ENCODE measurements at regions not wholly inside any gene's neighbourhood (a gene's known extent, or its start where the extent isn't known, plus 50 kb on each side); places are given as distances from the start of the nearest gene placed in this dataset.
"Not testable (repeated sequence)": the region's sequence is repeated elsewhere in the genome, so short reads cannot be mapped to it uniquely, and the experiment has no call there.

DNA sequence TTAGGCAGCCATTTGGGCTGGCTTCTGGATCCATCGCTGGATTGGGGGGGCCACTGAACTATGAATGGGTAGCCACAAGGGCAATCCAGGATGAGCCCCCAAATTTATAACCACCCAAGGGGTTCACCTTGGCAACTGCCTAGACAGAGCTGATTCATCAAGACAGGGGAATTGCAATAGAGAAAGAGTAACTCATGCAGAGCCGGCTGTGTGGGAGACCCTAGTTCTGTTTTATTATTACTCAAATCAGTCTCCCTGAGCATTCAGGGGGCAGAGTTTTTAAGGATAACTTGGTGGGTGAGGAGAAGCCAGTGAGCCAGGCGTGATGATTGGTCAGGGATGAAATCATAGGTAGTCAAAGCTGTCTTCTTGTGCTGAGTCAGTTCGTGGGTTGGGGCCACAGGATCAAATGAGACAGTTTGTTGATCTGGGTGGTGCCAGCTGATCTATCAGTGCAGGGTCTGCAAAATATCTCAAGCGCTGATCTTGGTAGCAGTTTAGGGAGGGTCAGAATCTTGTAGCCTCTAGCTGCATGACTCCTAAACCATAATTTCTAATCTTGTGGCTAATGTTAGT is 57.9 kb downstream of the DNAJB9 start:
- DNase-seq = no peak

DNA sequence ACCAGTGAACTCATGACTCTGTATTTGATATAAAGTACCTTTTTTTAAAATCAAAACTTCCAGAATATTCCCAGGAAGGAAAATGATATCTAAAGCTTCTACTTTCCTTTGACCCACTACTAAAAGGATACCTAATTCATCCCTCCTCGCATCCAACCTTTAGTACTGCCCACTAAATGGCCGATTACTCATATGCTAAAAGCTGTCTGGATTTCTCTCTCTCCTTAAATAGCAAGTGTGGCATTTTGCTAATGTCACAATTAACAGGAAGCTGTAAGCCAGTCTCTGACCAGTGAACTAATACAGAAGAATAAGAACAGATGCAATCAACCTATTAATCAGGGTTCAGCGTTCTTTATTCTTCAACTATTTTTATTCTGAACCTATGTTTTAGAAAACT is 59.0 kb downstream of the DNAJB9 start:
- no peak for DNase-seq

DNA sequence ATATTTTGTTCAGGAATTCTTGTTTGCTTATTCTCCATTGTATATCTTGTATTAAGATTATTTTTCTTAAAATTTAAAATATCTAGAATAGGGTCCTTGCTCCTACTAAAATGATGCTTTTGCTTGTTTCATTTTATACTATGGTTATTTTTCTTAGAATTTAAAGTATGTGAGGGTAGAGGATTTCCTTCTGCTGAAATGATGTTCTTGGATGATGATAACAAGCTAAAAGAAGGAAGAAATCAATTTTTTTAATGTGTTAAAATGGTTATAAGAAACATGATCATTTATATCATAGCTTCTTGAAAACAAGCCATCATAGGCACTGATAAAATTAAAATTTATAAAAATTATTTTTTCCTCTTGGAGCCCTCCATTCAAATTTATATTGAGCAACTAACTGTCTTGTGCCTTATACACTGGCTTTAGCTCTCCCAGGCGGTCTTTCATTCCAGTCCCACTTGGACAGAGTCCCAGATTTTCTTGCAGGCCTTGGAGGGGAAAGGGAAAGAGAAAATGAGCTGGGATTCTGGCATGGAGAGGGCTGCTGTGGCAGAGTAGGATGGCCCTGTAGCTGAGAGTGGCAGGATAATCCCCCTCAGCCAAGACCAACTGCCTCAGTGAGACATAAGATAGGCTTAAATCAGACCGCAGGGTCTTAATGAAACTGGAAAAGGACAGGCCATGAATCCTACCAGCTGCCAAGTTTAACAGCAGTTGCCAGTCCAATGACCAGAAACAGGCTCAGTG is 60.2 kb downstream of the DNAJB9 start:
- DNase-seq = no peak

DNA sequence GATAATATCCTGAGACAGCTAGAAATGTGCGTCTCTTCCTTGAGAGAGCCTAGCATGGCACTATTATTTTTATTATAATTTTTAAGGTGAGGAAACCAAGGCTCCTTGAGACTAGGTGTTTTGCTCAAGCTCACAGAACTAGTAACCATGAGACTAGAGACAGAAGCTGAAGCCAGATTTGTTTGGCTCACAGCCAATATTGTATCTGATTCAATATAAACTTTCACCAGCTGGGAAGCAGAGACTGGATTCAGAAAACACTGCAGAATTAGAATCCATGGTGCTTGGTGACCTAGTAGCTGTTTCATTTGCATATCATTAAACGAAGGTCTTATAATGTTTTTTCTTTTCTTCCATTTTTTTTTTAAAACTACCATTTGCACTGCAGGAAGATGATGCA is 64.4 kb downstream of the DNAJB9 start:
- DNase-seq = no peak

DNA sequence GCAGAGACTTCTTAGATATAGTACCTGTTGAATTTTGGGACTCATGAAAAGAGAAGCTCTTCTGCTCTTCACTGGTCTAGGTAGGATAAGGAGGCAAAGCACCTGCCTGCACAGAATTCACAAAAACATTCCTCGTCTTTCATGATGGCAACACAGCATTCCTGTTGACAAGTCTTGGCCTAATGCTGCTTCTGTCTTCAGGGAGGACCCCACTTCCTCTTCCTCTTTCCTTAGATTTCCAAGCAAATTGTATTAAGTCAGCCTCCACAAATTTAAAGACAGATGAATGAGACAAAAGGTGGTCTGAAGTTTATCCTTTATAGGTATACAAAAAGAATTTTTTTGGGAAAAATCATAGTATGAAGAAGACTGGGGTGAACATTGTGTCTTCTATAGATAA is 64.9 kb downstream of the DNAJB9 start:
- no peak for DNase-seq

DNA sequence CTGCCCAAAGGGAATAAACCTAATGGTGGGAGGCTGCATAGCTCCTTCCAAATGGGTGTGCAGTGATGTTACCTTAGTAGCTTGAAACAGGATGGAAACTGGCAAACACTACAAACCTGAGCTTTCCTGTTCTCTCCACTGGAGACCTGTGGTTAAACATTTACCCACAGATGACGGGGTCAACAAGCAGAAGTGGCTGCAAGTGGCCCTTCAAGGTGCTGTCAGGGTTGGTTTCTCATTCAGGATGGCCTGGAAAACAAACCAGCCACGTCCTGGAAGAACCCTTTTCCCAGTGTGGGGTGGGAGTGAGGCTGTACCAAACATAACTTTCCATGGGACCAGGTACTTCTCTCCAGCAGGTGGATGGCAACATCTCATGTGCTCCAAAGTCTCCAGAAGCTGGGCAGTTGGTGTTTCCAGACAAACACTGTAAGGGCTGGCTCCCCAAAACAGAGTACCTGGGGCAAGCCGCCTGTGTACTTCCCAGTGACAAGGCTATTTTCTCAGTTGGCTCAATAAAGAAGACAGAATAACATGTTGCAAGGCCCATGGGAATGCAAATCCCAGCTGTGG is 67.5 kb downstream of the DNAJB9 start:
- DNase-seq = no peak

DNA sequence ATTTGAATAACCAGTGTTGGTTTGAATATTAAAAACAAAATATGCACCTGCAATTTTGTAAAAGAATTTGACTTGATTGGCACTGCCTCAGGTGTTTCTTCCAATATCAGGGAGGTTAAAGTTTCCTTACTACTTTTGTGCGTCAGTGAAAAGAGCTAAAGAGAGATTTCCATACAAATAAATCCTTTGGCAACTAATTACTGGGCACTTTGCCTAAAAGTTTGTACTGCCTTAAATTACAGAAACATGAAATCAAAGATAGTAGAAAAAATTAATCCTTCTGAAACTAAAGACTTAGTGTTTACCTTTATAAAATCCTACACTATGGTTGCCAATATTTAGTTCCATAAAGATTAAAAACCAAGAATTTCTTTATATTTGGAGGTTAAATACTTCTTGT is 72.5 kb downstream of the DNAJB9 start:
- DNase-seq = no peak

DNA sequence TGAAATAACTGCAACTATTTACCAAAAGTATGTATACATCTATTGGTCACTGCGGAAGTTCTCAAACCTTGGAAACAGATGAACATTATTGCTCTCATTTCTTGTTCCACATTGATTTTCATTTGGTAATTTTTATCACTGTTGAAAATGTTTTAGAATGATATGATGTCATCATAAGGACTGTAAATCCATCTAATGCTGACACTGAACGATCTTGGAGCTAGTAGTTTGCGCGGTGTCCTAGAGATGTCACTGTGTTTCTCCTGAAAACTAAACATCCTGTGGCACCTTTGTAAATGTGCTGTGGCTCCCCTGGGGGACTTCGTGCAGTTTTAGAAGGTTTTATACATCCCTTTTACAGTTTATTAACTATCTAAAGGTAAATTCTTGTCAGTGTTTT is 73.5 kb downstream of the DNAJB9 start:
- no peak for DNase-seq

DNA sequence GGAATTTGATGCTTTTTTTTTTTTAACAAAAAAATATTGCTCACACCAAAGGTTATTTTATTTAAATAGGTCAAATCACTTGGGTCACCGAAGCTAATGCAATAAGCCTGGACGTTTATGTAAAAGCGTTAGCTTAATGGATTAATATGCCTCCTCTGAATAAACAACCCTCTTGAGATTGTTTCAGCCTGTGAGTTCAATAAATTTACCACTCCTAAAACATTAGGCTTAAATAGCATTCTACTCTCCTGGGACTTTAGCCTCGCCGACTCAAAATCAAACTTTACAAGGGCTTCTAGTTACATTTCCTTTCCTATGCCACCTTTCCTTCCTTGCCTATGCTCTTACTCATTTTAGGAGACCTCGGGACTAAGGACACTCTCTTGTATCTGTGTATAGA is 79.3 kb downstream of the DNAJB9 start:
- no peak for DNase-seq

DNA sequence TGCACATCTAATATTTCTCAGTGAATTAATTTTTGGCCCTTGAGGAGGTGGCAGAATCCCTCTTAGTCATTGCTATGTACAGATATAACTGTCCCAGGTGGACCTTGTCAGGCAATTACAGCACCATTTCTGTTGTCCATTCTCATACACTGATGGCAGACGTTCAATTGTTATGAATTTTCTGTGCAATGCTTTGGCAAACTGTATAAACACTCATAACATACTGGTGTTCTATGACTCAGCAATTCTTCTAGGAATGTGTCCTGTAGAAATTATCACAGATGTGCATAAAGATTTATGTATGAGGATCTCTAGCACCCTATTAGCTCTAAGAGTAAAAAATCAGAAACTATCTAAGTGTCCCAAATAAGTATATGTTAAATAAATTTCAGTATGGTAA is 80.8 kb downstream of the DNAJB9 start:
- no peak for DNase-seq

DNA sequence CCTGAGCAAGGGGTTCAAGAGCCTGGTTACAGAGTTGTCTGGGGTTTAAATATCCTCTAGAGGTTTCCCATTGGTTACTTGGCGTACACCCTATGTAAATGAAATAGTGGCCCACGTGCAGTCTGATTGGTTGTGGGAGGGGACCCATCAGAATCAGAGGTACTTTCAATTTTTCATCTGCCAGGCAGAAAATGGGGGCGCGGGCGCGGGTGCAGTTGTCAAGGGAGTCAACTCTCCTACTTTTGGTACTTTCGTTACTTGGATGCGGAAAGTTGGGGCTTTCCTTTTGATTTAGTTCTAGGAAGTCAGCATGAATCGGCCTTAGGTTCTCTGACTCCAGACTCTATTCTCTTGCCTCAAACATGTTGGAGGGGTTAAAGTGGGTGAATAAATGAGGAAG is 83.2 kb downstream of the DNAJB9 start:
- DNase-seq = no peak

DNA sequence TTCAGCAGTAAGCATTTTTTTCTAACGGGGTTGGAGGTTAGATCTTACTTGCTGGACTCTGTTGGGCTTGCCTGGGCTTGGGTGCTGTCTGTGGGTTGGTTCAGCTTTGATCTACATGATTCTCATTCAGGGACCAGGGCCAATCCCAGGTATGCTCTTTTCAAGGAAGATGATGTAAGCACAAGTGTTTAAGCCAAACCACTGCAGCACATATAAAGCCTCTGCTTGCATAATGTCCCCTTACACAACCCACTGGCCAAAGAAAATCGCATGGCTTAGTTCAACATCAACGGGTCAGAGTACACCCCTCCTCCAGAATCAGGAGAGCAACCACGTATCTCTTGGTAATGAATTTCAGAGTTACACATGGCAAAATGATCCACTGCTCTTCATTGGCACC is 83.9 kb downstream of the DNAJB9 start:
- no peak for DNase-seq

DNA sequence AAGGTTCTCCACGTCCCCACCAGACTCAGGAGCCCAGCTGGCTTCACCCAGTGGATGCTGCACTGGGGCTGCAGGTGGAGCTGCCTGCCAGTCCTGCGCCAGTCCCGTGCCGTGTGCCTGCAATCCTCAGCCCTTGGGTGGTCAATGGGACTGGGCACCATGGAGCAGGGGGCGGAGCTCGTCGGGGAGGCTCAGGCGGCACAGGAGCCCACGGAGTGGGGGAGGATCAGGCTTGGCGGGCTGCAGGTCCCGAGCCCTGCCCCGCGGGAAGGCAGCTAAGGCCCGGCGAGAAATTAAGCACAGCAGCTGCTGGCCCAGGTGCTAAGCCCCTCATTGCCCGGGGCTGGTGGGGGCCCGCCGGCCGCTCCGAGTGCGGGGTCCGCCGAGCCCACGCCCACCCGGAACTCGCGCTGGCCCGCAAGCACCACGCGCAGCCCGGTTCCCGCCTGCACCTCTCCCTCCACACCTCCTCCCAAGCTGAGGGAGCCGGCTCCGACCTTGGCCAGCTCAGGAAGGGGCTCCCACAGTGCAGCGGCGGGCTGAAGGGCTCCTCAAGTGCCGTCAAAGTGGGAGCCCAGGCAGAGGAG is 87.6 kb downstream of the DNAJB9 start:
- DNase-seq = not testable (repeated sequence)

DNA sequence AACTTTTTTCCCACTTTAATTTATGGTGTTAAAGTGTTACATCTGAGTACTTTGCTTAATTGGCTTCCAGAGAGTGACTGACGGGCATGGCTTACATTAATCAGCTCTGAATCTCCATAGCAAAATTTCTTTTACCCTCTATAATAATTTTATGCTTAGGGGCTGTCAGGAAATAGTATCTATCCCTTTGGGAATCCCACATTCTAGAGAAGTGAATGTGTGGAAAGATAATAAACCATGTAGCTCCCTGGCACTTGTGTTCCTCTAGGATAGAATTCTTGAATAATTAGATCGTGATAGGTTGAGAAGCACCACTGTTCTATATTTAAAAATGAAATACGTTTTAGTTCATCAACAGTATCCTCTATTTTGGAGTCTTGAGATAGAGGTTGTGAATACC is 89.6 kb downstream of the DNAJB9 start:
- no peak for DNase-seq

DNA sequence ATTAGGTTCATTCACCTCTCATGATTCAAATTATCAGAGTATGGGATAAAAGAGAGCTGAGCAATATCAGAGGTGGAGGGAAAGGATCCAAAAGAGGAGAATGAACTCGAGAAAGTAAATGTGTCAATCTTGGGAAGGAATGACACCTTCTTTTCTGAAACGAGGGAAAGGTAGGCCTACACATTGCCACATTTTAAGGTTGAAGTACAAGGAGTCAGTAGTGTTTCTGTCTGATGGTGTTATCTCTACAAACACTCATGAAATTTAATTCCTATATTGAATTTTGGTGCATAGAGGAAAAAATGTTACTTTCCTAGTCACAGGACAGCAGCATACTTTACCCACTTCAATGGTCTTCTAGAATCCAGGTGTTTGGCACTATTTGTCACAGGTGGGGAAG is 90.2 kb downstream of the DNAJB9 start:
- DNase-seq = no peak

DNA sequence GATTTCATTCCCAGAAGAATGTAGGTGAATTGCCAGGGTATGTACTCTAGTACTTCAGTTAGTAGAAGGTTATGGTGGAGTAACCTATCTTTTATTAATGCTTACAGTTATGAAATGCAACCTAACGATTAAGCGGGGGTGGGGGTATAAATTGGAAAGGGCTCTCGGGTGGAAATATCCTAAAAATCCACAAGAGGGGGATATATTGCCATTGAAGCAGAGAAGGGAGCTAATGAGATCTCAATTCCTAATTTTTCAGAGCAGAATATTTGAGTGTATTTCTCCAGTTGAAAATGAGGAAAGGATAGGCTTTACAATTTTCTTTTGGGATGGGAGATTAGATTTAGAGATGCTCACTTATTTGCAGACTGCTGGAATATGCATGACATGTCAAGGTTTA is 90.8 kb downstream of the DNAJB9 start:
- no peak for DNase-seq

DNA sequence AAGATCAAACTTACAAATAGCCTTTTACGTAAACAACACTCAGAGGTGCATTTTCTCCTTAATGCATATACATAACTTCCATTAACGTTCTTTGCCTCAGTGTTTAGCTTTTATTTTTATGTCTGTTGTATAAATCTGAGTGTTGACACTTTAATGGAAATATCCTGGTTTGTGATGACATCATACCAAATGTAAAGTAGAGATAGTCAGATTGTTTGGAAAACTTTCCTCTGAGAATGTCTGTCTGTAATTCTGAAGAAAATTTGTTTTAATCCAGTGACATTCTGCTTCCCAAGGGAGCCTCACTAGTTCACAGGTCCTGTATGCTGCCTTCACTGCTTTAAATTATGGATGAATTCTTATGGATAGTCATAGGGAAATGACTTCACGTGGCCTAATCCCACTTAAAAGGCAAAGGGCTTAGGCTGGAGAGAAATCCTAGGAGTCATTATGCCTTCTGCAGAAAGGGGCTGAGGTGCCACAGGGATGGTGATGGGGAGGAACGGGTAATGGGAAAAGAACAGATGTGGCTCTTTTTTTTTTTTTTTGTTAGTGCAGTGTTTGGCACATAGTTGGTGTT is 93.2 kb downstream of the DNAJB9 start:
- DNase-seq = no peak

DNA sequence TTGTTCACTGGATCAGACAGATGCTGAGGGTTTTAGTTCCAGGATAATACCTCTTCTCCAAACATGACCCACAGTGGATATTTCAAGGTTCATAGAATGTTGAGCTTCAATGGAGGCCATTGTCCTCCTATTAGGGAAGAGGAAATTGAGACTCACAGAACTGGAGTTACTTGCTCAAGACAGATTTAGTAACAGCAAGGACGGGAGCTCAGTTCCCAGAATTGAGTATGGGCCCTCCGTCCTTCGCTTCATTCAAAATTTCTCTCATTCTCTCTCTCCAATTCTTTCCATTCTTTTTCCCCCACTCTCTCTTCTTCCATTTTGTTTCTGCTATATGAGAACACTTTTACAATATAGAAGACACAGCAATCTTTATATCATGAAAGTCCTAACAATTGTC is 94.0 kb downstream of the DNAJB9 start:
- DNase-seq = no peak

DNA sequence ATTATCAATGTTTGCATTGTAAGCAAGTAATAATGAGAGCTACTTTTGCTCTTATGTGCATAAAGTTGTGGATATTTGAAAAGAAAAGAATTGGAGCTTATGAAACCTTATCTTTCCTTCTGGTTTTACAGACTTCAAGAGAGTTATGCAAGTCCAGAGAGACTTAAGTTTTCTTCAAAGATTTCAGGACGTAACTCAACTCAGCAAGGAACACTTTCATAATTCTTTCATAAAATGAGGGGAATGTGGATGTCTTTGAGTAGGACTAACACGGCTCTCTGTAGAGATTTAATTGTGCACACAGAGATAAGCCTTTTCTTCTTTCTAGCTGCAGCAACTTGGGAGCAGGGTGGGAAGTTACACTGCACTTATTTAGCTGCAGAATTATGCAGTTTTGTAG is 97.5 kb downstream of the DNAJB9 start:
- DNase-seq = no peak

DNA sequence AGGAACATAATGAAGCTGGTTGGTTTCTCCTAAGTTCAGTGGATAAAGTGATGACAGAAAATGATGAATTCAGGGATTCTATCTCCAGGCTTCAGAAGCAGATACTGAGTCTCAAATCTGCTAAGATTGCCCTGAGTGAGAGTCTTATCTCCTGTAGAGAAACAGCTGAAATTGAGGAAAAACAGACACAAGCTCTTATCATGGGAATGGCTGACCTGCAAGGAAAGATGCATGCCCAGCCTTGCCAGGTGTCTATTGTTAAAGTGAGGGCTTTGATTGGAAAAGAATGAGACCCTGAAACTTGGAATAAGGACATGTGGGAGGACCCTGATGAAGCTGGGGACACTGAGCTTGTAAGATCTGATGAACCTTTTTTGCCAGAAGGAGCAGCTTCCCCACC is 100.3 kb downstream of the DNAJB9 start:
- DNase-seq = no peak

DNA sequence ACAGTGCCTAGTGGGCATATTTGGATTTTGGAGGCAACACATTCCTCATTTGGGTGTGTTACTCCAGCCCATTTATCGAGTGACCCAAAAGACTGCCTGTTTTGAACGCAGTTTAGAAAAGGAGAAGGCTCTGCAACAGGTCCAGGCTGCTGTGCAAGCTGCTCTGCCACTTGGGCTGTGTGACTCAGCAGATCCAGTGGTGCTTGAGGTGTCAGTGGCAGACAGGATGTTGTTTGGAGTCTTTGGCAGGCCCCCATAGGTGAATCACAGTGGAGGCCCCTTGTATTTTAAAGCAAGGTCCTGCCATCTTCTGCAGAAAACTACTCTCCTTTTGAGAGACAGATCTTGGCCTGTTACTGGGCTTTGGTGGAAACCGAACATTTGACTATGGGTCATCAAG is 104.0 kb downstream of the DNAJB9 start:
- DNase-seq = not testable (repeated sequence)

DNA sequence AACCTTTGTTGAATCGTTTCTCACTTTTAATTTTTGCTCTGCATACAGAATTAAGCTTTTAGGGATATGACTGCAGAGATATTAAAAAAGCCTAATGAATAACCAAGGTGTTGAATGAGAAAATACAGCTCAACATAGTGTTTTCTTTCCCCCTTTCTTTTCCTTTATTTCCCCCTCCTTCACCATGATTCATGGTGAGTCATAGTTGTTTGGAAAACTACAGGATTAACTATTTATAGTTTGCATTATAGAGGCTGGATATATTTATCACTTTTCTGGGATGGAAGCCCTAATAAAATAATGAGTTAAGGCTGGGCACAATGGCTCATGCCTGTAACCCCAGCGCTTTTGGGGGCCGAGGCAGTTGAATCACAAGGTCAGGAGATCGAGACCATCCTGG is 115.0 kb downstream of the DNAJB9 start:
- no peak for DNase-seq

DNA sequence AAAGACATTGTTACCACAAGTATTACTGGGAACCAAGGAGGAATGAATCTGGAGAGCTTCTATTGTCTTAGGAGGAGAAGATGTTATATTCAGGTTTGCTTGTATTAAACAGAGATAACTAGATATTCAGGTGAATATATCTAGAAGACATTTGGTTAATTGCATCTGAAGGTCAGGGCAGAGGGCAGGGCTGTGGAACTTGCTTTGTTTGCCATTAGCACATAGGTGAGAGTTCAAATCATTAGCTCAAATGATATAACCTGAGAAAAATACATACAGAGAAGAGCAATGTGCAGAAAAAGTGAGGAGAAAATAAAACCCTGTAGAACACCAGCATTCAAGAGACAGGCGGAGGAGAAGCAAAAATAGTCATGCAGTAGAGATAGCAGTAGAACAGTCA is 116.8 kb downstream of the DNAJB9 start:
- DNase-seq = no peak

DNA sequence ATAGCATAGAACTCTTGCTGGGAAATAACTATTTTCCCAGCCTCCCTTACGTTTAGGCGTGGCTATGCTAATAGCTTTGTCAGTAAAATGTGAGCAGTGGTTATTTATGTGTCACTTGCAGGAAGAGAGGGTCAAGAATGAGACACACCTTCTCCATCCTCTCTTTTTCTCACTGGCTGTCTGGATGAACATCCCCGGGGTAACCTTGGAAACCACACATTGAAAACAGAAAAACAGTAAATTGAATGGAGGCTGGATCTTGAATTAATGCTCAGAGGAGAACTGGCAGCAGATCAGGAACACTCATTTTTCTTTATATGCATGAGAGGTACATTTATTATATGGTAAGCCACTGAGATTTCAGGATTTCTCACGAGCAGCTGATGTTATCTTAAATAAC is 127.6 kb downstream of the DNAJB9 start:
- no peak for DNase-seq
